C4-2B (cell line): ENCODE measurements at regions not wholly inside any gene's neighbourhood (a gene's known extent, or its start where the extent isn't known, plus 50 kb on each side); places are given as distances from the start of the nearest gene placed in this dataset.

Experiments
- CTCF ChIP-seq: fragments of 450-650 bp; conservative IDR thresholded peaks from 2 replicates; pipeline ENCODE4 v1.5.1; 2017; ENCODE audit warnings: mild to moderate bottlenecking
- ZFX ChIP-seq: fragments of 450-650 bp; IDR thresholded peaks from 2 replicates; pipeline ENCODE4 v1.6.1; 2017

GRCh38 chr4:154152546-154152945 is 339.1 kb downstream of the DCHS2 start:
- TF ChIP-seq CTCF, result no peak
- no peak for TF ChIP-seq ZFX
